GM04503 (cell line): ENCODE measurements at regions not wholly inside any gene's neighbourhood (a gene's known extent, or its start where the extent isn't known, plus 50 kb on each side); places are given as distances from the start of the nearest gene placed in this dataset.
"Not testable (repeated sequence)": the region's sequence is repeated elsewhere in the genome, so short reads cannot be mapped to it uniquely, and the experiment has no call there.

ENCODE experiments used
- DNase-seq: peaks from one replicate; pipeline ENCODE4 v3.0.0-alpha.2; 2012; ENCODE audit warnings: low read depth

DNA sequence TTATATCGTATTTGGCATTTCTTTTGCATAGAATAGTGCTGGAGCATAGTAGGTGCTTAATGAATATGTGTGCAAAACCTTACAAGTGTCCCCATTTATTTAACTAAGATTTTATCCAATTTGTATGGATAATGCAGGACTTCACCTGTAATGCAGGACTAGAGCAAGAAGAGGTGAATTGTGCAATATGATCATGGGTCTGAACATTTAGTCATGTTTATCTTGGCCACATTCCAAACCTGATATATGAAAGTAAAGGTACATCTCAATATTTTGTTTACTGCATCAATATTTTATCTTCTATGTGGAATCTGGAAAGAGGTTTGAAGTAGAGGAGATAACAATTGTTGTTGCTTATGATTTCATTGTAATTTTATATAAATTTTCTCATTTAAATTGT, 1626.7 kb upstream of the B3GALT2 start:
- DNase-seq: no peak

GRCh38 chr1:194809665-194810064, 1623.3 kb upstream of the B3GALT2 start:
- DNase-seq: no peak

- no peak for DNase-seq
Observed at GRCh38 chr1:194809215-194809614, 1622.8 kb upstream of the B3GALT2 start.

- DNase-seq: no peak
Observed at GRCh38 chr1:194807530-194808220, 1621.3 kb upstream of the B3GALT2 start.

DNA sequence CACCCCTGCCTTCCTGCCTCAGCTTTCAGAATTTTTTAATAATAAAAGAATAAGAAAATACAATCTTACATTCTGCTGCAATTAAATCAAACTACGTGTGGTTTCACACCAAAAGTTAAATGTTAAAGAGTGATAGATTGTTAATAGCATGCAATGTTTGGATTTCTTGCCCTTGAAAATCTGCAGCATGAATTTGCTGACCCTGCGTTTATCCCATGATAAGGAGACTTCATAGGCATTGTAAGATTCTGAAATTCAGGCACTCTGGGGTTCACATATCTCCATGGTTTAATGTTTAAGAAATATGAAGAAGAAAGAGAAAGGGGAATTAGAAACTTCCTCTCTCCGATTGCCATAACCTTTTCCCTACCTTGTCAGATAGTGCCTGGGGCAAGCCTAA, 1616.2 kb upstream of the B3GALT2 start:
- no peak for DNase-seq

- no peak for DNase-seq
Observed at GRCh38 chr1:194795917-194796593, 1609.6 kb upstream of the B3GALT2 start.

DNA sequence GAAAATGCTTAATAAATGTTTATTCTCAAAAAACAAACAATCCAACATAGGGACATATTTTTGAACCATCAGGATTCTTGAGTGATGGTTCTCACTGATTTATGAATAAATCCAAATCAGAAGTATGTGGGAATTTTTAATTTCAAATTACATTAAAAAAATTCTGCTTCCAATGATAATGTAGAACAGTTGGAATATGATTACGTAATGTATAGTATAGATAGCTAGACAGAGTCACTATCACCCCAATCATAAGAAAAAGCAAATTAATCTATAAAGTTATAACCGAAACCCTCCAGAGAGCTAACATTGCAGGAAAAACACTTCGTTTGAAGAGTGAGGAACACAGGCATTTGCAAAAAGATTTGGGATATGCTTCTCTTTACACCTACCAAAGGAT, 1600.6 kb upstream of the B3GALT2 start:
- DNase-seq: no peak

GRCh38 chr1:194786027-194786426, 1599.6 kb upstream of the B3GALT2 start:
- no peak for DNase-seq

- DNase-seq: no peak
Observed at GRCh38 chr1:194776657-194777056, 1590.2 kb upstream of the B3GALT2 start.

- DNase-seq: no peak
Observed at GRCh38 chr1:194774535-194774934, 1588.1 kb upstream of the B3GALT2 start.

DNA sequence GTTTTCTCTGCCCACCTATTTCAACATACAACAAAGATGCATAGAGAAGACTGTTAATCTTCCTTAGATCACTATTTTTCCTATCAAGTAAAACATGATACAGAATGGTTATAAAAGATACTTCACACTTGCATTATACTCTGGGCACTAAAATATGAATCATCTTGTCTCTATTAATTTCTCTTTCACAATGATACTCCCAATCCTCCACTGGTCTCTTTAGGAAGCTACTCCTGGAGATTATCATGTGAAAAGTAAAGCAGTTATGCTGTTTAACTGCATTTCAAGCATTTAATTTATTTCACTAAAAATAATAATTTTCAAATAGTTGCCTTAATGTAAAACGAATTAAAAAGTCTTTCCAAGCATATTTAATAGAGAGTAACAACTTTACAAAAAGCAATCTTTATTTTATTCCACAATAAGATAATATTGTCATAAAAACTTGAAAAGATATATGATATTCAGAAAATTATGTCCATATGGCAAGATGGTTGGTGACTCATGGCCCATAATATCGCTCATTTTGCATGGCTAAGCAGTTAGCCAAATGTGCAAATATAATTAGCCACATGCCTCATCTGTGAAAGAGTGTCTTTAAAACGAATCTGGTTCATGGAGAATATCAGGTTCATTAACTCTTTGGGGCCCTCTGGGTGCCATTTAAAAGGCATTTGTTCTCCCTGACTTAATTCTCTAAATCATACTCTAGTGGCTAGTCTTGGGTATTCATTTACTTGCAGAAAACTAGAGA, 1569.0 kb upstream of the B3GALT2 start:
- DNase-seq: no peak

DNA sequence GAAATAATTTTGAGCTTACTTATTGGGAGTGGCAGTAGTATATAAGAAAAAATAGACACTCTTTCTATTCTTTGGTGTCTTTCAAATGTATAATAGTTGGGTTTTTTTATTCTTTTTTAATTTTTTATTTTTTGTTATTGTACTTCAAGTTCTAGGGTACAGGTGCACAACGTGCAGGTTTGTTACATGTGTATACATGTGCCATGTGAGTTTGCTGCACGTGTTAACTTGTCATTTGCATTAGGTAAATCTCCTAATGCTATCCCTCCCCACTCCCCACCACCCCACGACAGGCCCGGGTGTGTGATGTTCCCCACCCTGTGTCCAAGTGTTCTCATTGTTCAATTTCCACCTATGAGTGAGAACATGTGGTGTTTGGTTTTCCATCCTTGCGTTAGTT, 1552.4 kb upstream of the B3GALT2 start:
- DNase-seq: not testable (repeated sequence)

- DNase-seq: no peak
Observed at GRCh38 chr1:194734970-194735369, 1548.6 kb upstream of the B3GALT2 start.

DNA sequence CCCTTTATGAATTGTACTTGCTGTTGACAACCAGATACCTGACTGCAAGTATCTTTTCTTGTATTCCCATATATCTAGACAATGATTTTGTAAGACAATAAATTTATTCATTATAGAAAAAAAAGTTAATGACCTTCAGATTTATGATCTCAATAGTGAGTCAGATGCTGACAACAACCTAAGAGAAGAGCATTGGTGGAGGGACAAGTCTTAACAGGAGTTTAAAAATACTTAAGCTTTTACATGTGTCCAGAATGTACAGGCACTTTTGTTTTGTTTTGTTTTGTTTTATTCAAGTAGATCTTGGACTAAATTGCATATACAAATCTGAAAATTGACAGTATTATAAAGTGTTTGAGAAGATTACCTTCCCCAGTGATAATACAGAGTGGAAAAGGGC, 1544.6 kb upstream of the B3GALT2 start:
- DNase-seq: no peak

DNA sequence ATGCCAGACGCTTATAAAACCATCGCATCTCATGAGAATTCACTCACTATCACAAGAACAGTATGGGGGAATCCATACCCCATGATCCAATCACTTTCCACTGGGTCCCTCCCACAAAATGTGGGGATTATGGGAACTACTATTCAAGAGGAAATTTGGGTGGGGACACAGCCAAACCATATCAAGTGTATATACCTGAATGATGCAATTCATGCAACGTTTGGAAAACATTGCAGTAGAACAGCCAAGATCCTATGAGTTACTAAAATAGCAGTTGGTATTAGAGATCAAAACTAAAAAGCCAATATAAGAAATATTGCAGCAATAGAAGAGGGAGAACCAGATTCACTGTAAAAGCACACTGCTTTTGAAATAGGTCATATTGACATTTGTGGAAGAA, 1543.9 kb upstream of the B3GALT2 start:
- DNase-seq: no peak

- no peak for DNase-seq
Observed at GRCh38 chr1:194723067-194723466, 1536.7 kb upstream of the B3GALT2 start.

DNA sequence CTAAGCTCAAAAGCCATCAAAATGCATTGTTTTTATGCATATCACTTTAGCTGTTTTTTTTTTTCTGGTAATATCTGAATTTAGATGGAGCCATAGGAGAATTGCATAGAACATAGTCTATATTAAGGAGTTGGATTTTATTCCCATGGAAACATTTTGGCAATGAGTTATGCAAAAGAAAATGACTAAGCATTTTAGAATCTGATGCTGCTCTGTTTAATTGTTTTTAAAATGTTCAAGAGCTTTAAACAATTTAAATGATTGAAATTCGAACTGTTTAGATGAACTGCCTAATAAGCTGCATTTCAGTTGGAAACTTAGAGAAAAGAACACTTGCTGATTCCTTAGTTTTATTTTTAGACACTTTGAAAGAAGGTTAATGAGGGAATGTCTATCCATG, 1531.5 kb upstream of the B3GALT2 start:
- no peak for DNase-seq

DNA sequence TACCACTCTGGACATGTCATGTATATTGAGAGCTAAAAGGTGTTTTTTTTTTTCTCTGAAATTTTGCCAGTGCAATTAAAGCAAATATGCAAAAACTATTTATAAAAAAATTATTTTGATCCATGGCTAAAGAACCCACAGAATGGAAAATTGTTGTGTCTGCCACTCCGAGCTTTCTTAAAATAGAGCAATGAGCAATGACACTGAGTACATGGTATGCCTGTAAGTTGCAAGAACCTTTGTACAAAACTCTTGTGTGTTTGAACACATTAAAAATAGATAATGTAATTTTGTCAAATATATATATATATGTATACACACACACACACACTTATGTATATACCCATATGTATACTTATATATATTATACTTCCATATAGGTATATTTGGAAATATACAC, 1530.9 kb upstream of the B3GALT2 start:
- DNase-seq: no peak

DNA sequence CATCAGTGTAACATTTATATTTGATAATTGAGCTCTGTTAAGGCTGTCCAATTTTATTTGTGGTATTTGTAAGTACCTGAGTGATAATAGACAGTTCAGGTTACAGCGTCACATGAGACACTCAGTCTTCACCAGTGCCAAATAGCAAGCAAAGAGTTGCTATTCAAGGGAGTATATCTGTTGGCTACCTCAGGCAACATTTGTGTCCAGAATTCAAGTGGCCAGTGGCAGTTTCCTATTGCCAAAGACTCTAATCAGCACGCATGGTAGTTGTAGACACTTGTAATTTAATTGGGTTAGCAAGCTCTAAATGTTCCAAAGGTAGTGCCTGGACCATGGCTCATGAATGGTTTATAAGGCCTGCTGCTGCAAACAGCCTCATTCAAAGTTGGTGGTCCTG, 1524.3 kb upstream of the B3GALT2 start:
- DNase-seq: no peak

GRCh38 chr1:194709439-194709838, 1523.0 kb upstream of the B3GALT2 start:
- DNase-seq: no peak

DNA sequence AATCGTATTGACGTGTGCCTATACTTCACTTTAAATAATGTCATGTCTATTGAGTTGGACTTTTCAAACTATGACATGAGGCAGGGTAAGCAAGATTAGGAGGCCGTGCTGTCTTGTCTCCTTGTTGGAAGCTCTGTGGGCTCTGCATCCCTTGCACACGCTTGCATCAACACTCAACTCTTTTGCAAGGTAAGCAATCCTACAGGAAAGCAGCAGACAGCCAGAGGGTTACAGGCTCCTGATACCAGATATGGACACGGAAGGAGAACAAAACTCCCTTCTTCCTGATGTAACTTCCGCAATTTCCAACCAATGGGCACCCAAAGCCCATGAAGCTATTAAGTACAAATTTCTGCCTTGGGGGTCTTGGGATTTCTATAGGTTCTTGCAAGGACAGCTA, 1520.7 kb upstream of the B3GALT2 start:
- no peak for DNase-seq

DNA sequence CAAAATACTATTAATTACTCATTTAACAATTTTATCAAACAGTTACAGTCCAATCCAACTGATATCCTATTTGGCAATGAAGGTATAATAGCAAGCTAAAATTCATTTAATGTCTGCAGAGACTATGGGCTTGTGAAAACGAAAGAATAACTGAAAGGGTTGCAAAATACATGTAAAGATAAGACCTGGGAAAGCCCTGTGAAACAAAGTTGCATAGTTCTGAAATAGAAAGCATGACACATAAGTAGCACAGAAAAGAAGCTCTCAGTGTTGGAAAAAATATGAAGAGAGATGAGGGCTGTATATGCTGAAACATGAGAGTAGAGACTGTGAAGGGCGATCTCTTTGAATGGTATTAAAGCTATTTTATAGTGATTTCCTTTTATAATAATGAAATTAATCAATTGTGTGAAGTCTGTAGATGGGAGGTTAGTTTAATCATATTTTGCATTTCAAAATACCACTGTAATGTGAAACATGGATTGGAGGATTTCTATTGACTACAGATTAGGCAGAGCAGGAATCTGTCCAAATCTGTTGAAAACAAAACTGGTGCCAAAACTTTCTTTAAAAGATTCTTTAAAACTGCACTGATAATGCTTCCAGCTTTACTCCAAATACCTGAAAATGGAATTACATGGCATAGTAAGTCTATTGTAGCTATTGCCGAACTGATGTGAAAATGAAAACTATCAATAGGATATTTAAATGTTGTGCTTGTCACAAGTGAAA, 1518.9 kb upstream of the B3GALT2 start:
- no peak for DNase-seq

DNA sequence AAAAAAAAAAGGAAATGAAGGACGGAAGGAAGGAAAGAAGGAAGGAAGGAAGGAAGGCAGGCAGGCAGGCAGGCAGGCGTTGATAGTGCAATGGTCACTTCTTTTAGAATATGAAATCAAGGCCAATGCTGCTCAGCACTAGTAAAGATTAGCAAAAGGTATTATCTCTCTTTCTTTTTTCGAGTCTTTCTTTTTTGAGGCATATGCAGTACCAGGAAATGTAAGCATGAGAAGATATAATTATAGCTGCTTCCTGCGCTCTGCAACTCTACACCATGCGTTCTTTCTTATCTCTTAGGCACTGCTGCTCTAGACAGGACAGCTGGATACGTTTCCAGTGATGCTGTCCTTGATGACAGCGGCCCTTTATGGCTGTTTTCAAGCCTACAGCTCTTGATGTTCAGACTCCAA, 1512.5 kb upstream of the B3GALT2 start:
- DNase-seq: no peak
